Choroid plexus epithelial cell (primary cell): ENCODE measurements at regions not wholly inside any gene's neighbourhood (a gene's known extent, or its start where the extent isn't known, plus 50 kb on each side); places are given as distances from the start of the nearest gene placed in this dataset.
A peak's percentile ranks its signal among the peaks of the same experiment; 100 is the strongest.

Experiments used
- DNase-seq: peaks from one replicate; pipeline ENCODE4 v3.0.0-alpha.2; 2010; ENCODE audit warnings: low read depth
- H3K4me3 ChIP-seq: 2 replicates; pipeline ENCODE4 v1.5.1; 2011; ENCODE audit warnings: low read depth, mild to moderate bottlenecking, control low read depth, low read length, moderate library complexity
- CTCF ChIP-seq: conservative IDR thresholded peaks from 2 replicates; pipeline ENCODE4 v1.5.1; 2011; ENCODE audit warnings: low read depth, mild to moderate bottlenecking, control low read depth, inconsistent platforms, low read length, moderate library complexity

GRCh38 chr7:91661727-91662126, 218.8 kb downstream of the MTERF1 start:
- TF ChIP-seq CTCF = no peak
- no peak overlapping the region for H3K4me3 ChIP-seq
- no peak for DNase-seq

GRCh38 chr7:91668217-91668616, 212.3 kb downstream of the MTERF1 start:
- no peak overlapping the region for H3K4me3 ChIP-seq
- no peak for DNase-seq
- TF ChIP-seq CTCF = no peak

- no peak for DNase-seq
- TF ChIP-seq CTCF = no peak
- H3K4me3 ChIP-seq = no peak overlapping the region
These were observed 209.3 kb downstream of the MTERF1 start for GRCh38 chr7:91671245-91671644.

GRCh38 chr7:91674470-91674869, 206.0 kb downstream of the MTERF1 start:
- no peak overlapping the region for H3K4me3 ChIP-seq
- TF ChIP-seq CTCF = no peak
- DNase-seq = no peak

GRCh38 chr7:91681718-91682117, 198.8 kb downstream of the MTERF1 start:
- no peak for TF ChIP-seq CTCF
- no peak for DNase-seq
- no peak overlapping the region for H3K4me3 ChIP-seq

- peak; percentile 86 for DNase-seq
- no peak for TF ChIP-seq CTCF
- no peak overlapping the region for H3K4me3 ChIP-seq
These were observed 196.7 kb downstream of the MTERF1 start for GRCh38 chr7:91683823-91684222.

GRCh38 chr7:91685544-91685943, 195.0 kb downstream of the MTERF1 start:
- no peak overlapping the region for H3K4me3 ChIP-seq
- peak; percentile 83 for DNase-seq
- no peak for TF ChIP-seq CTCF
